NB4 (cell line): ENCODE measurements at regions not wholly inside any gene's neighbourhood (a gene's known extent, or its start where the extent isn't known, plus 50 kb on each side); places are given as distances from the start of the nearest gene placed in this dataset.

ENCODE experiments used
- POLR2A ChIP-seq: IDR thresholded peaks from 2 replicates; pipeline ENCODE4 v1.6.1; 2011; ENCODE audit warnings: mild to moderate bottlenecking; ENCODE audit not compliant: insufficient read length; ENCODE audit errors: extremely low read depth
- TF ChIP-seq, protein P1 (sequence below): IDR thresholded peaks from one replicate; pipeline ENCODE4 v1.5.1; 2012; ENCODE audit warnings: low read depth, low read length
- TF ChIP-seq, protein P2 (sequence below): IDR thresholded peaks from 2 replicates; pipeline ENCODE4 v1.6.1; 2011; ENCODE audit warnings: low read depth, low read length

DNA sequence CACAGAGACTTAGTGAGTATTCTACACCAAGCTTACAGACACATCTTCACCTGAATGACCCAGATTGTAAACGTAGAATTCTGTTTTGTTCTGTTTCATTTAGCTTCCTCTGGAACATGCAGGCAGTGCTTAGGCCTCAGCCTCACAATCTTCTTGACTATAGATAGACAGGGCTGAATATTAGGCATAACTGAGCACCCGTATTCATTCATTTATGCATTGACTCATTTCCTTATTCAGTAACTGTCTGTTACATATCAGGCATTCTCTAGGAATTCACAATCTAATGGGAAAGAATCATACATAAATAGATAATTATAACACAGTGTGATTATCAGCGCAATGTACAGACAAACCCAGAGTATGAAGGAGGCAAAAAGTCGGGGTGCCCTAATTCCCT is 124.9 kb upstream of the ETAA1 start:
- no peak for TF ChIP-seq POLR2A
- TF ChIP-seq, protein P1, sequence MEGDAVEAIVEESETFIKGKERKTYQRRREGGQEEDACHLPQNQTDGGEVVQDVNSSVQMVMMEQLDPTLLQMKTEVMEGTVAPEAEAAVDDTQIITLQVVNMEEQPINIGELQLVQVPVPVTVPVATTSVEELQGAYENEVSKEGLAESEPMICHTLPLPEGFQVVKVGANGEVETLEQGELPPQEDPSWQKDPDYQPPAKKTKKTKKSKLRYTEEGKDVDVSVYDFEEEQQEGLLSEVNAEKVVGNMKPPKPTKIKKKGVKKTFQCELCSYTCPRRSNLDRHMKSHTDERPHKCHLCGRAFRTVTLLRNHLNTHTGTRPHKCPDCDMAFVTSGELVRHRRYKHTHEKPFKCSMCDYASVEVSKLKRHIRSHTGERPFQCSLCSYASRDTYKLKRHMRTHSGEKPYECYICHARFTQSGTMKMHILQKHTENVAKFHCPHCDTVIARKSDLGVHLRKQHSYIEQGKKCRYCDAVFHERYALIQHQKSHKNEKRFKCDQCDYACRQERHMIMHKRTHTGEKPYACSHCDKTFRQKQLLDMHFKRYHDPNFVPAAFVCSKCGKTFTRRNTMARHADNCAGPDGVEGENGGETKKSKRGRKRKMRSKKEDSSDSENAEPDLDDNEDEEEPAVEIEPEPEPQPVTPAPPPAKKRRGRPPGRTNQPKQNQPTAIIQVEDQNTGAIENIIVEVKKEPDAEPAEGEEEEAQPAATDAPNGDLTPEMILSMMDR: no peak
- TF ChIP-seq, protein P2, sequence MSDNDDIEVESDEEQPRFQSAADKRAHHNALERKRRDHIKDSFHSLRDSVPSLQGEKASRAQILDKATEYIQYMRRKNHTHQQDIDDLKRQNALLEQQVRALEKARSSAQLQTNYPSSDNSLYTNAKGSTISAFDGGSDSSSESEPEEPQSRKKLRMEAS: no peak
